ENCODE measurements at regions not wholly inside any gene's neighbourhood (a gene's known extent, or its start where the extent isn't known, plus 50 kb on each side); places are given as distances from the start of the nearest gene placed in this dataset.

GRCh38 chr4:141371206-141371605 is 150.5 kb downstream of the ZNF330 start:
- TF ChIP-seq EZH2phosphoT487 (IDR thresholded peaks at IDR 0.05; ENCODE audit: borderline replicate concordance, low read depth) (no peak), GATA2 (CRISPR knock-in tag; IDR thresholded peaks at IDR 0.05) (no peak), YY1 (IDR thresholded peaks at IDR 0.05; ENCODE audit: low read depth) (no peak), NRF1 (IDR thresholded peaks at IDR 0.05; ENCODE audit: low read depth, low read length) (no peak), TCF12 (IDR thresholded peaks at IDR 0.05) (no peak)
- no peaks in the 10 kb centered on the region for H3K79me2 ChIP-seq (ENCODE audit: insufficient read depth)
- WGBS (ENCODE audit: low lambda C conversion rate): 75% methylated on average over 3 of the region's 3 CpGs
- H3K36me3 ChIP-seq (replicated peaks in 1 of 2; ENCODE audit: control insufficient read depth in 1 of 2, insufficient read depth in 2 of 2, low read length in 1 of 2): no peaks in the 10 kb centered on the region
- no peaks in the 10 kb centered on the region for H3K4me1 ChIP-seq (ENCODE audit: control insufficient read depth in 1 of 2, insufficient read depth in 2 of 2, low read depth in 1 of 2, low read length in 1 of 2)
- H2AFZ ChIP-seq (ENCODE audit: low read depth): no peak overlapping the region
- ChIA-PET CTCF (interaction anchor here (0.7 to 1.0 kb wide), 2 partner anchors 25 to 91 kb away, joined by 3 read pairs; no protein-coding TSS in a partner anchor), POLR2A (no interaction called here)
- no peak overlapping the region for H3K4me3 ChIP-seq (ENCODE audit: low read depth in 2 of 2, low read length in 1 of 2)
- H3K27ac ChIP-seq (ENCODE audit: low read depth in 2 of 2, low read length in 1 of 2): no peak overlapping the region
- no peak overlapping the region for H3K4me2 ChIP-seq
- H3K9ac ChIP-seq: no peak overlapping the region
- H3F3A ChIP-seq (replicated peaks; ENCODE audit: insufficient read depth): no peaks in the 10 kb centered on the region
- H3K9me2 ChIP-seq: no peaks in the 10 kb centered on the region
- no peaks in the 10 kb centered on the region for H3K27me3 ChIP-seq (ENCODE audit: insufficient read depth)
- no peaks in the 10 kb centered on the region for H3K9me3 ChIP-seq
- DNase-seq: no peak
- no peaks in the 10 kb centered on the region for H4K20me1 ChIP-seq (ENCODE audit: insufficient read depth)

- Histone ChIP-seq H3K9ac (no peak overlapping the region), H3K4me3 (ENCODE audit: low read depth in 2 of 2, low read length in 1 of 2) (no peak overlapping the region), H3K9me2 (no peaks in the 10 kb centered on the region), H3K4me2 (no peak overlapping the region), H3K9me3 (no peaks in the 10 kb centered on the region), H3K4me1 (ENCODE audit: control insufficient read depth in 1 of 2, insufficient read depth in 2 of 2, low read depth in 1 of 2, low read length in 1 of 2) (no peaks in the 10 kb centered on the region), H3K79me2 (ENCODE audit: insufficient read depth) (no peaks in the 10 kb centered on the region), H3K36me3 (replicated peaks in 1 of 2; ENCODE audit: control insufficient read depth in 1 of 2, insufficient read depth in 2 of 2, low read length in 1 of 2) (no peaks in the 10 kb centered on the region), H3K27me3 (ENCODE audit: insufficient read depth) (no peaks in the 10 kb centered on the region), H2AFZ (ENCODE audit: low read depth) (peak overlapping the region; percentile 66; the same call in 1 of the 2 replicates), H4K20me1 (ENCODE audit: insufficient read depth) (no peaks in the 10 kb centered on the region), H3F3A (replicated peaks; ENCODE audit: insufficient read depth) (no peaks in the 10 kb centered on the region), H3K27ac (ENCODE audit: low read depth in 2 of 2, low read length in 1 of 2) (no peak overlapping the region)
- peak; percentile 17 for DNase-seq
- ChIA-PET CTCF (interaction anchor here (0.7 to 1.1 kb wide), 2 partner anchors 10 to 186 kb away, joined by 3 read pairs; no protein-coding TSS in a partner anchor), POLR2A (no interaction called here)
- WGBS (ENCODE audit: low lambda C conversion rate): 38% methylated on average over 2 of the region's 2 CpGs
- TF ChIP-seq SMC3 (IDR thresholded peaks at IDR 0.05; ENCODE audit: low read depth, low read length) (peak; percentile 70), POLR2AphosphoS5 (IDR thresholded peaks at IDR 0.05; ENCODE audit: low read depth, low read length) (no peak), CTCF (IDR thresholded peaks at IDR 0.05) (peak; percentile 63), RCOR1 (IDR thresholded peaks at IDR 0.05; ENCODE audit: low read length) (no peak), SIN3A (IDR thresholded peaks at IDR 0.05; ENCODE audit: borderline replicate concordance, low read depth, low read length) (no peak), EZH2phosphoT487 (IDR thresholded peaks at IDR 0.05; ENCODE audit: borderline replicate concordance, low read depth) (no peak), GABPA (IDR thresholded peaks at IDR 0.05; ENCODE audit: low read depth) (no peak), CHD2 (IDR thresholded peaks at IDR 0.05; ENCODE audit: low read length, partially characterized antibody) (no peak), RAD21 (IDR thresholded peaks at IDR 0.05; ENCODE audit: low read length) (peak; percentile 62), TCF12 (IDR thresholded peaks at IDR 0.05) (peak; percentile 64), ELF1 (IDR thresholded peaks at IDR 0.05) (no peak), JUND (IDR thresholded peaks at IDR 0.05) (peak; percentile 86), REST (IDR thresholded peaks at IDR 0.05; ENCODE audit: low read depth, low read length) (no peak), FOXJ3 (CRISPR knock-in tag; IDR thresholded peaks at IDR 0.05) (no peak), GATA2 (CRISPR knock-in tag; IDR thresholded peaks at IDR 0.05) (no peak), MEF2A (IDR thresholded peaks at IDR 0.05; ENCODE audit: borderline replicate concordance, low read depth) (no peak; the same call in 1 of the 2 replicates), NFIC (IDR thresholded peaks at IDR 0.05; ENCODE audit: borderline replicate concordance) (peak; percentile 54; the same call in 1 of the 2 replicates), RFX5 (IDR thresholded peaks at IDR 0.05; ENCODE audit: low read length) (no peak), USF2 (IDR thresholded peaks at IDR 0.05; ENCODE audit: borderline replicate concordance, low read depth, low read length) (no peak), MAX (IDR thresholded peaks at IDR 0.05; ENCODE audit: low read depth) (peak; percentile 46; the same call in 1 of the 2 replicates), USF1 (IDR thresholded peaks at IDR 0.05; ENCODE audit: borderline replicate concordance, low read depth) (no peak)
Observed at GRCh38 chr4:141375855-141376254, 155.2 kb downstream of the ZNF330 start.

Measured in SK-N-SH (cell line).